ENCODE measurements at regions not wholly inside any gene's neighbourhood (a gene's known extent, or its start where the extent isn't known, plus 50 kb on each side); places are given as distances from the start of the nearest gene placed in this dataset.

DNA sequence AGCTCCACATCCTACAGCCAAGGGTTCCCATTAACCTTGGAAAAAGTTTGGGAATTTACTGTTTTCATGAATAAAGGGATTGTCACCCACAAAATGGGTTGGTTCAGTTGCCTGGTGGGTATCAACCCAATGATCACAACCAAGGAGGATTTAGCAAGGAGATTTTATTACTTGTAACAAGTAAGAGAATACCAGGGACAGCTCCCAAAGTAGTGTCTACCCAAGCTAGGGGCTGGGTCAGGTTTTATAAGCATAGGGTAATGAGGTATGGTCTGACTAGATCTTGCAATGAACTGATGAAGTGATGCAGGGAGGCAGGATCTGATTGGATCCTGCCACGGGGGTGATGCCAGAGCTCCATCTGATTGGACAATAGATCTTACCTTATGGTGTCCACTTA, 681.8 kb downstream of the SLC4A3 start:
- TF ChIP-seq CTCF (IDR thresholded peaks at IDR 0.05; ENCODE audit: low read length): no peak
- TF ChIP-seq EZH2 (IDR thresholded peaks at IDR 0.05; ENCODE audit: borderline replicate concordance, low read length): no peak

Measured in OCI-LY1 (cell line).